SK-N-SH (cell line): ENCODE measurements at regions not wholly inside any gene's neighbourhood (a gene's known extent, or its start where the extent isn't known, plus 50 kb on each side); places are given as distances from the start of the nearest gene placed in this dataset.

Experiments used
- CTCF ChIA-PET: fragments of 300-600, 350-600 bp; formaldehyde crosslinking; extraction: SDS; loops from one replicate; lab custom pipeline; 2021; lab: Yijun Ruan, JAX
- POLR2A ChIA-PET: fragments of 350-600 bp; sonication (Branson Sonifier 250); formaldehyde crosslinking; extraction: SDS; loops from one replicate; lab custom pipeline; 2020; ENCODE audit warnings: antibody characterized with exemption, inconsistent platforms; lab: Yijun Ruan, JAX
- DNase-seq: peaks from one replicate; pipeline ENCODE4 v3.0.0; 2012
- H2AFZ ChIP-seq: fragments of 200-600 bp; sonication (generic); 2 replicates; pipeline ENCODE4 v1.8.1; 2016; ENCODE audit warnings: antibody characterized with exemption, mild to moderate bottlenecking, low read depth
- H3F3A ChIP-seq: fragments of 200-600 bp; sonication (generic); replicated peaks from 2 replicates; pipeline ENCODE3; 2016; ENCODE audit warnings: antibody characterized with exemption, mild to moderate bottlenecking; ENCODE audit not compliant: insufficient read depth
- H3K27ac ChIP-seq, 2 experiments: fragments of 200-500 bp in 1 of 2; fragments of 200-600 bp in 1 of 2; sonication (Bioruptor generic) in 1 of 2; sonication (generic), shearing (Covaris generic) in 1 of 2; 2 replicates each; pipeline versions ENCODE4 v1.5.1 to v1.6.1; 2014 to 2016; ENCODE audit warnings: low read depth in 2 of 2, inconsistent platforms in 1 of 2, low read length in 1 of 2, mild to moderate bottlenecking in 1 of 2, mixed read lengths in 1 of 2
- H3K27me3 ChIP-seq: fragments of 200-600 bp; sonication (generic), shearing (Covaris generic); 2 replicates; pipeline ENCODE4 v1.6.1; 2016; ENCODE audit warnings: mixed run types; ENCODE audit not compliant: insufficient read depth
- H3K36me3 ChIP-seq, 2 experiments: fragments of 200-500 bp in 1 of 2; fragments of 200-600 bp in 1 of 2; sonication (Bioruptor generic) in 1 of 2; sonication (generic) in 1 of 2; replicated peaks in 1 of 2; 2 replicates each; pipeline versions ENCODE3 to v1.5.1; 2014 to 2016; ENCODE audit warnings: low read length in 1 of 2, mild to moderate bottlenecking in 1 of 2; ENCODE audit not compliant: insufficient read depth in 2 of 2, control insufficient read depth in 1 of 2
- H3K4me1 ChIP-seq, 2 experiments: fragments of 200-500 bp in 1 of 2; fragments of 200-600 bp in 1 of 2; sonication (Bioruptor generic) in 1 of 2; sonication (generic), shearing (Covaris generic) in 1 of 2; 2 replicates each; pipeline versions ENCODE4 v1.5.1 to v1.6.1; 2014 to 2016; ENCODE audit warnings: low read depth in 1 of 2, low read length in 1 of 2, mixed run types in 1 of 2; ENCODE audit not compliant: insufficient read depth in 2 of 2, control insufficient read depth in 1 of 2
- H3K4me2 ChIP-seq: fragments of 200-600 bp; sonication (generic), shearing (Covaris generic); 2 replicates; pipeline ENCODE4 v1.6.1; 2017; ENCODE audit warnings: mixed run types
- H3K4me3 ChIP-seq, 2 experiments: fragments of 200-500 bp in 1 of 2; fragments of 200-600 bp in 1 of 2; sonication (Bioruptor generic) in 1 of 2; sonication (generic), shearing (Covaris generic) in 1 of 2; 2 replicates each; pipeline versions ENCODE4 v1.5.1 to v1.8.1; 2014 to 2016; ENCODE audit warnings: low read depth in 2 of 2, inconsistent platforms in 1 of 2, low read length in 1 of 2, mild to moderate bottlenecking in 1 of 2, mixed read lengths in 1 of 2, moderate library complexity in 1 of 2
- H3K79me2 ChIP-seq: fragments of 200-600 bp; sonication (generic); 2 replicates; pipeline ENCODE4 v1.8.1; 2017; ENCODE audit warnings: mild to moderate bottlenecking; ENCODE audit not compliant: insufficient read depth
- H3K9ac ChIP-seq: fragments of 200-600 bp; sonication (generic); 2 replicates; pipeline ENCODE4 v1.6.1; 2017; ENCODE audit warnings: mixed run types
- H3K9me2 ChIP-seq: fragments of 200-600 bp; sonication (generic); 2 replicates; pipeline ENCODE4 v1.6.1; 2017; ENCODE audit warnings: mixed run types
- H3K9me3 ChIP-seq: fragments of 200-600 bp; sonication (generic); 2 replicates; pipeline ENCODE4 v1.6.1; 2017; ENCODE audit warnings: mixed run types, mild to moderate bottlenecking, moderate library complexity
- H4K20me1 ChIP-seq: fragments of 200-600 bp; sonication (generic); 2 replicates; pipeline ENCODE4 v1.6.1; 2017; ENCODE audit warnings: mild to moderate bottlenecking, mixed run types; ENCODE audit not compliant: insufficient read depth
- EP300 ChIP-seq, 2 experiments: IDR thresholded peaks; 2 replicates each; pipeline versions ENCODE4 v1.4.0 to v1.6.1; 2012; ENCODE audit warnings: borderline replicate concordance in 1 of 2, low read depth in 1 of 2, low read length in 1 of 2
- FOSL2 ChIP-seq: IDR thresholded peaks from 2 replicates; pipeline ENCODE4 v1.4.0; 2012; ENCODE audit warnings: low read depth, mild to moderate bottlenecking, moderate library complexity, borderline replicate concordance
- FOXJ3 ChIP-seq: sonication (generic); formaldehyde crosslinking; IDR thresholded peaks from 2 replicates; pipeline ENCODE4 v1.5.1; 2020; ENCODE audit warnings: mild to moderate bottlenecking, missing genetic modification reagents
- FOXM1 ChIP-seq: IDR thresholded peaks from 2 replicates; pipeline ENCODE4 v1.4.0; 2012; ENCODE audit warnings: low read depth, mild to moderate bottlenecking
- MEF2A ChIP-seq: IDR thresholded peaks from 2 replicates; pipeline ENCODE4 v1.4.0; 2012; ENCODE audit warnings: low read depth, borderline replicate concordance
- MXI1 ChIP-seq: IDR thresholded peaks from 2 replicates; pipeline ENCODE4 v1.6.1; 2012; ENCODE audit warnings: mild to moderate bottlenecking, low read depth, low read length, improper control_type of control experiment
- NFIC ChIP-seq: IDR thresholded peaks from 2 replicates; pipeline ENCODE4 v1.4.0; 2012; ENCODE audit warnings: borderline replicate concordance
- RAD21 ChIP-seq: IDR thresholded peaks from 2 replicates; pipeline ENCODE4 v1.6.1; 2012; ENCODE audit warnings: mild to moderate bottlenecking, low read length
- RCOR1 ChIP-seq: fragments of 150-350 bp; IDR thresholded peaks from 2 replicates; pipeline ENCODE4 v1.6.1; 2017; ENCODE audit warnings: antibody characterized with exemption, low read length
- RFX5 ChIP-seq: IDR thresholded peaks from 2 replicates; pipeline ENCODE4 v1.6.1; 2012; ENCODE audit warnings: mild to moderate bottlenecking, improper control_type of control experiment, low read length
- RXRA ChIP-seq: IDR thresholded peaks from 2 replicates; pipeline ENCODE4 v1.4.0; 2012; ENCODE audit warnings: low read depth, mild to moderate bottlenecking, borderline replicate concordance
- SIN3A ChIP-seq: IDR thresholded peaks from 2 replicates; pipeline ENCODE4 v1.6.1; 2012; ENCODE audit warnings: low read depth, mild to moderate bottlenecking, low read length, moderate library complexity, borderline replicate concordance
- TAF1 ChIP-seq: IDR thresholded peaks from 2 replicates; pipeline ENCODE4 v1.6.1; 2012; ENCODE audit warnings: low read depth, mild to moderate bottlenecking, low read length, moderate library complexity, borderline replicate concordance
- TCF12 ChIP-seq: IDR thresholded peaks from 2 replicates; pipeline ENCODE4 v1.4.0; 2012
- YY1 ChIP-seq: IDR thresholded peaks from 2 replicates; pipeline ENCODE4 v1.4.0; 2012; ENCODE audit warnings: low read depth, mild to moderate bottlenecking
- WGBS: methylation state at CpG from one replicate; pipeline ENCODE4 v1.1.6; 2017; ENCODE audit warnings: low lambda C conversion rate; 5-methylcytosine and 5-hydroxymethylcytosine counted together
- TF ChIP-seq, protein P1 (sequence below): fragments of 200-600 bp; sonication (generic); IDR thresholded peaks from 2 replicates; pipeline ENCODE4 v1.6.1; 2017; ENCODE audit warnings: antibody characterized with exemption, mild to moderate bottlenecking, moderate library complexity
- TF ChIP-seq, protein P2 (sequence below): IDR thresholded peaks from 2 replicates; pipeline ENCODE4; 2012
- TF ChIP-seq, protein P3 (sequence below): IDR thresholded peaks from 2 replicates; pipeline ENCODE4 v1.4.0; 2012; ENCODE audit warnings: low read depth, borderline replicate concordance
- TF ChIP-seq, protein P4 (sequence below): IDR thresholded peaks from 2 replicates; pipeline ENCODE4 v1.4.0; 2012; ENCODE audit warnings: low read depth, borderline replicate concordance

DNA sequence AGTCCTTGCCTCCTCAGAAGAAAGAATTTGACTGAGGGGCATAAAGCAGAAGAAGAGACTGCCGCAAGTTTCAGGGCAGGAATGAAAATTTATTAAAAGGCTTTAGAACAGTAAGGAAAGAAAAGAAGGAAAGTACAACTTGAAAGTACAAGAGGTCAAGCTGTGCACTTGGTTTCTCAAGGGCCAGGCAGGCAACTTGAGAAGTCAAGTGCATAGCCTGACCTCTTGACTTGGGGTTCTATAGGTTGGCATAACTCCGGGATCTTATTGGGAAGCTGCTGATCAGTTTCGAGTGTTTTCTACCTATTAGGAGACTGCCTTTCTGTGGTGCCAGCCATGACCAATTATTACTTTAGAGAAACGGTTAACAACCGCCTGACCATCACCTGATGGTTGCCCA, 237.0 kb upstream of the RGS17 start (continued):
- TF ChIP-seq SIN3A, result no peak
- TF ChIP-seq RCOR1, result no peak
- TF ChIP-seq, protein P1, sequence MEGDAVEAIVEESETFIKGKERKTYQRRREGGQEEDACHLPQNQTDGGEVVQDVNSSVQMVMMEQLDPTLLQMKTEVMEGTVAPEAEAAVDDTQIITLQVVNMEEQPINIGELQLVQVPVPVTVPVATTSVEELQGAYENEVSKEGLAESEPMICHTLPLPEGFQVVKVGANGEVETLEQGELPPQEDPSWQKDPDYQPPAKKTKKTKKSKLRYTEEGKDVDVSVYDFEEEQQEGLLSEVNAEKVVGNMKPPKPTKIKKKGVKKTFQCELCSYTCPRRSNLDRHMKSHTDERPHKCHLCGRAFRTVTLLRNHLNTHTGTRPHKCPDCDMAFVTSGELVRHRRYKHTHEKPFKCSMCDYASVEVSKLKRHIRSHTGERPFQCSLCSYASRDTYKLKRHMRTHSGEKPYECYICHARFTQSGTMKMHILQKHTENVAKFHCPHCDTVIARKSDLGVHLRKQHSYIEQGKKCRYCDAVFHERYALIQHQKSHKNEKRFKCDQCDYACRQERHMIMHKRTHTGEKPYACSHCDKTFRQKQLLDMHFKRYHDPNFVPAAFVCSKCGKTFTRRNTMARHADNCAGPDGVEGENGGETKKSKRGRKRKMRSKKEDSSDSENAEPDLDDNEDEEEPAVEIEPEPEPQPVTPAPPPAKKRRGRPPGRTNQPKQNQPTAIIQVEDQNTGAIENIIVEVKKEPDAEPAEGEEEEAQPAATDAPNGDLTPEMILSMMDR, result no peak
- TF ChIP-seq MXI1, result no peak
- no peak for TF ChIP-seq RXRA
- TF ChIP-seq YY1, result no peak
- no peak for TF ChIP-seq NFIC
- TF ChIP-seq EP300 (IDR thresholded peaks at IDR 0.05; ENCODE audit: borderline replicate concordance in 1 of 2, low read depth in 1 of 2, low read length in 1 of 2), result no peak
- no peak for TF ChIP-seq TAF1

DNA sequence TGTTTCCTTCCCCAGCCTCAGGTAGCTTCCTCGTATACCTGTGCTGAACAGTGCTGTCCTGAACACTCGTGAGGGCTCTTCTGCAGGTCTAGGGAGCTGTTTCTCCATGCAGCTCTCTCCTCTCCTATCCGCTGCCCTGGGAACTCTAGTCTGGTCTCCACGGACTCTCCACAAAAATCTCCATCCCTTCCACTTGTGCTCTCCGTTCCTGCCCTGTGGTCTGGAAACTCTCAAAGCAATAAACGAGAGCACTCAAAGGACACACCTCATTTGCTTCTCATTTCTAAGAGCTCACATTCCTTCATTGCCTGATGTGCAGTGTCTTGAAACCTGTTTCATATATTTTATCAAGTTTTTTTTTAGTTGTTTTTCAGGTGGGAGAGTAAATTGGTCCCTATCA, 235.9 kb upstream of the RGS17 start:
- Histone ChIP-seq H3K4me3 (no peak overlapping the region), H3F3A (no peaks in the 10 kb centered on the region), H3K9me2 (no peaks in the 10 kb centered on the region), H3K36me3 (no peaks in the 10 kb centered on the region), H3K9me3 (no peaks in the 10 kb centered on the region), H3K27ac (no peak overlapping the region), H3K4me1 (no peaks in the 10 kb centered on the region; a peak in 1 of 4 replicates), H3K27me3 (no peaks in the 10 kb centered on the region), H3K9ac (no peak overlapping the region), H3K4me2 (no peak overlapping the region), H4K20me1 (no peaks in the 10 kb centered on the region), H2AFZ (no peak overlapping the region), H3K79me2 (no peaks in the 10 kb centered on the region)
- ChIA-PET CTCF (no interaction called here), POLR2A (no interaction called here)
- TF ChIP-seq FOXJ3 (CRISPR knock-in tag), result no peak
- 39% methylated on average over 5 of the region's 6 CpGs for WGBS
- DNase-seq, result no peak

DNA sequence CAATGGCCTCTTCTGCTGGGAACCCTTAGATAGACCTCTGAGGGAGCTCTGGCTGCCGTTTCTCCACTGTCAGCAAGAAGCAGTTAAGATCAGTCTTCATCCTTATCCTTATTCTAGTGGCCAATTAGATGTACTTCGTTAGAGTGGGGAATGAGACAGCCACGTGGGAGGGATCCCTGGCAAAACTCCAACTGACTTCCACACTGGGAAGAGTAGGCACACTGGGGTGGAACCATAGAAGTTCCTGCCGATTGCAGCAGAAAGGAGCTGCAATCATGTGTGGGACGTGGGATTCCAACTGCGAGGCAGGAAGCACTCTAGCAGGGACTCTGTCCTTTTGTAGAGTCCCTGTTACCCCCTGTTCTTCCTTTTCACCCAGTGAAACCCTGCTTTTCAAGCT, 226.3 kb upstream of the RGS17 start:
- TF ChIP-seq TCF12 (no peak), FOSL2 (no peak), RAD21 (no peak), FOXM1 (no peak), RFX5 (no peak), MEF2A (no peak), FOXJ3 (CRISPR knock-in tag) (no peak)
- TF ChIP-seq, protein P2, sequence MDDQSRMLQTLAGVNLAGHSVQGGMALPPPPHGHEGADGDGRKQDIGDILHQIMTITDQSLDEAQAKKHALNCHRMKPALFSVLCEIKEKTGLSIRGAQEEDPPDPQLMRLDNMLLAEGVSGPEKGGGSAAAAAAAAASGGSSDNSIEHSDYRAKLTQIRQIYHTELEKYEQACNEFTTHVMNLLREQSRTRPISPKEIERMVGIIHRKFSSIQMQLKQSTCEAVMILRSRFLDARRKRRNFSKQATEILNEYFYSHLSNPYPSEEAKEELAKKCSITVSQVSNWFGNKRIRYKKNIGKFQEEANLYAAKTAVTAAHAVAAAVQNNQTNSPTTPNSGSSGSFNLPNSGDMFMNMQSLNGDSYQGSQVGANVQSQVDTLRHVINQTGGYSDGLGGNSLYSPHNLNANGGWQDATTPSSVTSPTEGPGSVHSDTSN, result no peak
- TF ChIP-seq, protein P3, sequence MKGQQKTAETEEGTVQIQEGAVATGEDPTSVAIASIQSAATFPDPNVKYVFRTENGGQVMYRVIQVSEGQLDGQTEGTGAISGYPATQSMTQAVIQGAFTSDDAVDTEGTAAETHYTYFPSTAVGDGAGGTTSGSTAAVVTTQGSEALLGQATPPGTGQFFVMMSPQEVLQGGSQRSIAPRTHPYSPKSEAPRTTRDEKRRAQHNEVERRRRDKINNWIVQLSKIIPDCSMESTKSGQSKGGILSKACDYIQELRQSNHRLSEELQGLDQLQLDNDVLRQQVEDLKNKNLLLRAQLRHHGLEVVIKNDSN, result no peak
- TF ChIP-seq, protein P4, sequence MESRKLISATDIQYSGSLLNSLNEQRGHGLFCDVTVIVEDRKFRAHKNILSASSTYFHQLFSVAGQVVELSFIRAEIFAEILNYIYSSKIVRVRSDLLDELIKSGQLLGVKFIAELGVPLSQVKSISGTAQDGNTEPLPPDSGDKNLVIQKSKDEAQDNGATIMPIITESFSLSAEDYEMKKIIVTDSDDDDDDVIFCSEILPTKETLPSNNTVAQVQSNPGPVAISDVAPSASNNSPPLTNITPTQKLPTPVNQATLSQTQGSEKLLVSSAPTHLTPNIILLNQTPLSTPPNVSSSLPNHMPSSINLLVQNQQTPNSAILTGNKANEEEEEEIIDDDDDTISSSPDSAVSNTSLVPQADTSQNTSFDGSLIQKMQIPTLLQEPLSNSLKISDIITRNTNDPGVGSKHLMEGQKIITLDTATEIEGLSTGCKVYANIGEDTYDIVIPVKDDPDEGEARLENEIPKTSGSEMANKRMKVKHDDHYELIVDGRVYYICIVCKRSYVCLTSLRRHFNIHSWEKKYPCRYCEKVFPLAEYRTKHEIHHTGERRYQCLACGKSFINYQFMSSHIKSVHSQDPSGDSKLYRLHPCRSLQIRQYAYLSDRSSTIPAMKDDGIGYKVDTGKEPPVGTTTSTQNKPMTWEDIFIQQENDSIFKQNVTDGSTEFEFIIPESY, result no peak
- Histone ChIP-seq H3K9me3 (no peaks in the 10 kb centered on the region), H3K27ac (no peak overlapping the region), H3K36me3 (no peaks in the 10 kb centered on the region), H3K27me3 (no peaks in the 10 kb centered on the region), H3K9ac (no peak overlapping the region), H3K4me2 (no peak overlapping the region), H3F3A (no peaks in the 10 kb centered on the region), H3K79me2 (no peaks in the 10 kb centered on the region), H3K4me1 (peaks cover 0 to 4% of the 10 kb centered on the region in 2 experiments; a peak in 2 of 4 replicates), H2AFZ (no peak overlapping the region), H4K20me1 (no peaks in the 10 kb centered on the region), H3K4me3 (no peak overlapping the region), H3K9me2 (no peaks in the 10 kb centered on the region)
- no peak for DNase-seq
- WGBS, result 46% methylated on average over 6 of the region's 6 CpGs
- CTCF ChIA-PET, result no interaction called here
- POLR2A ChIA-PET, result no interaction called here
